K562 (cell line): ENCODE measurements at regions not wholly inside any gene's neighbourhood (a gene's known extent, or its start where the extent isn't known, plus 50 kb on each side); places are given as distances from the start of the nearest gene placed in this dataset.
A peak's percentile ranks its signal among the peaks of the same experiment; 100 is the strongest.

Experiments used
- ATAC-seq: fragments of 200-7000 bp; cut with Tn5 transposase; 3 replicates; pipeline ENCODE4 v1.9.1; 2020; ENCODE audit warnings: moderate library complexity
- BruUV-seq: library from RNA; stranded (reverse); fragments of 400-500 nt; replicated peaks from 2 replicates; lab custom pipeline; 2021; lab: Mats Ljungman, UMichigan
- CTCF ChIA-PET: fragments of 300-600 bp; formaldehyde crosslinking; extraction: SDS; loops from one replicate; lab custom pipeline; 2021; ENCODE audit warnings: low intra/inter-chr PET ratio; lab: Yijun Ruan, JAX
- POLR2A ChIA-PET: fragments of 300-600, 350-650 bp; sonication (Branson Sonifier 250); formaldehyde crosslinking; extraction: SDS; loops from one replicate; lab custom pipeline; 2021; ENCODE audit warnings: antibody characterized with exemption, inconsistent platforms; lab: Yijun Ruan, JAX
- DNase-seq, 4 experiments: peaks; one replicate each; pipeline versions ENCODE4 v3.0.0 to v3.0.0-alpha.2; 2011 to 2018; ENCODE audit warnings: low spot score in 3 of 4, mixed read lengths in 3 of 4; ENCODE audit errors: extremely low read depth in 1 of 4
- FAIRE-seq: peaks from 2 replicates; lab custom pipeline; 2011; peaks lifted over from hg19 to GRCh38; lab: Jason Lieb, UNC
- H2AFZ ChIP-seq: 2 replicates; pipeline ENCODE4 v1.6.0; 2011; ENCODE audit warnings: low read depth, low read length, control low read depth, inconsistent platforms
- H3K27ac ChIP-seq: fragments of 200-600 bp; 3 replicates; pipeline ENCODE4 v1.8.0; 2011; ENCODE audit warnings: low read depth, mild to moderate bottlenecking, control low read depth, inconsistent platforms, low read length, moderate library complexity, mixed read lengths; ENCODE audit errors: extremely low read depth
- H3K27me3 ChIP-seq, 2 experiments: fragments of 300-600 bp in 1 of 2; 2 replicates in 1 of 2; 3 replicates in 1 of 2; pipeline versions ENCODE4 v1.6.0 to v1.8.0; 2011; ENCODE audit warnings: inconsistent platforms in 2 of 2, low read length in 2 of 2, mild to moderate bottlenecking in 1 of 2, mixed read lengths in 1 of 2, moderate library complexity in 1 of 2; ENCODE audit not compliant: control insufficient read depth in 2 of 2, insufficient read depth in 2 of 2
- H3K36me3 ChIP-seq: fragments of 300-600 bp; 3 replicates; pipeline ENCODE4 v1.8.0; 2011; ENCODE audit warnings: mild to moderate bottlenecking, low read length, inconsistent platforms; ENCODE audit not compliant: control insufficient read depth, insufficient read depth
- H3K4me1 ChIP-seq, 2 experiments: fragments of 200-600 bp in 1 of 2; replicated peaks in 1 of 2; 2 replicates in 1 of 2; 3 replicates in 1 of 2; pipeline versions ENCODE4 v1.5.1 to v1.8.0; 2011; ENCODE audit warnings: inconsistent platforms in 2 of 2, low read length in 2 of 2, mild to moderate bottlenecking in 1 of 2, mixed read lengths in 1 of 2, moderate library complexity in 1 of 2; ENCODE audit not compliant: control insufficient read depth in 2 of 2, insufficient read depth in 2 of 2
- H3K4me2 ChIP-seq: 2 replicates; pipeline ENCODE4 v1.6.1; 2011; ENCODE audit warnings: low read length, control low read depth, inconsistent platforms, mixed read lengths; ENCODE audit not compliant: insufficient read depth
- H3K4me3 ChIP-seq: fragments of 200-600 bp; sonication (generic), shearing (Covaris generic); 2 replicates; pipeline ENCODE4 v1.5.1; 2016; ENCODE audit warnings: control low read depth, inconsistent platforms
- H3K79me2 ChIP-seq: fragments of 200-600 bp; 3 replicates; pipeline ENCODE4 v1.8.0; 2011; ENCODE audit warnings: low read length, inconsistent platforms; ENCODE audit not compliant: control insufficient read depth, insufficient read depth
- H3K9ac ChIP-seq, 2 experiments: 2 replicates each; pipeline versions ENCODE4 v1.6.0 to v1.6.1; 2011; ENCODE audit warnings: low read depth in 2 of 2, low read length in 2 of 2, control low read depth in 1 of 2, inconsistent platforms in 1 of 2, mild to moderate bottlenecking in 1 of 2, mixed read lengths in 1 of 2; ENCODE audit not compliant: insufficient read depth in 1 of 2
- H3K9me1 ChIP-seq: one replicate; pipeline ENCODE4 v1.6.0; 2011; ENCODE audit warnings: inconsistent platforms, mild to moderate bottlenecking, low read length, moderate library complexity; ENCODE audit not compliant: control insufficient read depth, insufficient read depth
- H3K9me3 ChIP-seq: replicated peaks from 2 replicates; pipeline ENCODE4 v1.5.1; 2011; ENCODE audit warnings: low read depth, low read length, inconsistent platforms; ENCODE audit not compliant: control insufficient read depth, insufficient read depth
- H4K20me1 ChIP-seq: replicated peaks from 2 replicates; pipeline ENCODE4 v1.6.1; 2011; ENCODE audit warnings: low read length, inconsistent platforms, mixed read lengths; ENCODE audit not compliant: control insufficient read depth, insufficient read depth
- FOXA3 ChIP-seq, 2 experiments: fragments of 450-650 bp in 1 of 2; sonication (generic) in 1 of 2; formaldehyde crosslinking; IDR thresholded peaks in 1 of 2; conservative IDR thresholded peaks in 1 of 2; 2 replicates each; pipeline versions ENCODE4 v1.4.0 to v1.8.0; 2020 to 2022; ENCODE audit warnings: mild to moderate bottlenecking in 2 of 2, missing genetic modification reagents in 1 of 2
- OTX1 ChIP-seq: fragments of 450-650 bp; formaldehyde crosslinking; IDR thresholded peaks from 2 replicates; pipeline ENCODE4 v1.4.0; 2022; ENCODE audit warnings: mild to moderate bottlenecking
- PCBP2 ChIP-seq: fragments of 200-400 bp; formaldehyde crosslinking; IDR thresholded peaks from 2 replicates; pipeline ENCODE4 v1.6.1; 2018; ENCODE audit warnings: low read length, low read depth, mild to moderate bottlenecking, moderate library complexity; ENCODE audit not compliant: poor library complexity, severe bottlenecking
- RFX1 ChIP-seq: fragments of 450-650 bp; IDR thresholded peaks from 2 replicates; pipeline ENCODE4 v1.6.1; 2016; ENCODE audit warnings: mild to moderate bottlenecking, moderate library complexity
- SMAD1 ChIP-seq: fragments of 150-350 bp; IDR thresholded peaks from 2 replicates; pipeline ENCODE4 v1.6.1; 2014; ENCODE audit warnings: low read length, low read depth; ENCODE audit not compliant: partially characterized antibody
- THRB ChIP-seq: fragments of 450-650 bp; formaldehyde crosslinking; conservative IDR thresholded peaks from 2 replicates; pipeline ENCODE4 v1.4.0; 2022; ENCODE audit warnings: mild to moderate bottlenecking, missing genetic modification characterization
- ZNF124 ChIP-seq: sonication (generic); formaldehyde crosslinking; IDR thresholded peaks from 2 replicates; pipeline ENCODE4 v1.8.1; 2022; ENCODE audit warnings: missing genetic modification reagents
- ZNF512 ChIP-seq: IDR thresholded peaks from 2 replicates; pipeline ENCODE4 v1.6.1; 2016; ENCODE audit warnings: missing genetic modification characterization, missing compliant biosample characterization
- WGBS: fragments of 100-300 bp; shearing (Covaris generic); methylation state at CpG from one replicate; pipeline ENCODE4 v1.1.6; 2016; ENCODE audit warnings: low coverage, mixed read lengths; ENCODE audit not compliant: insufficient coverage; ENCODE audit errors: missing lambda C conversion rate; 5-methylcytosine and 5-hydroxymethylcytosine counted together
- in situ Hi-C: fragments of 300-500 bp; cut with MboI; formaldehyde crosslinking; loops from 4 replicates; pipeline ENCODE4 v1.15.0; 2018; ENCODE audit warnings: inconsistent platforms, mixed read lengths
- intact Hi-C: fragments of 100-400 bp; cut with micrococcal nuclease; formaldehyde crosslinking; loops from 2 replicates; pipeline ENCODE4 v1.14.2; 2022

DNA sequence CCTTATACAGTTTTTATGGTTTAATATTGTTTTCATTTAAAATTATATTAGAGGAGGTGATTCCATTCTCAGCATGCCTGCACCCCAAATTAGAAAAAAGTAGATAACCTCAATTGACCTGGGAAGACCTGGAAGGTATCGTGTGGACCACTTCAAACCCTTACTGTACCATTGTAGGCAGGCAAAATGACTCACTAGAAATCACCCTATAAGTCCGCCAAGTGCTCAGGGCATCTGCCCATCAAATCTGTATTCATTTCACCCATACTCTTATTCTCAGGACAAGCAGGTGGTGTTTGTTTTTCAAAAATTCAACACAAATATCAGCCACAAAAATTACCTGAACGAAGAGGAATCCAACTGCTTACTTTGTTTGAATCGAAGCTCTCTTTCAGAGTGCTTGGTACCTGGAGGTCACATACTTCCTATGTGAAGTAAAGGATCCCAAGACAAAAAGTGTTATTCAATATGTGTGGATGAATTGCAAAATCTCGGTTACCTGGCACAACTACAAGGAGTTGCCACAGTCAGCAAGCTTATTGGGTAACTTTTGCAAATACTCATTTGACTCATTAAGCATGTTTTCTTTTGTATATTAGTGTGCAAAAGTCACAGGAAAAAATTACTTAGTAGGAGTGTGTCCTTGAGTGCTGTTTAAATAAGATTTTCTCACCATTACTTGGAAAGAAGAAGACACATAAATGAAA lies 216.2 kb downstream of the ENC1 start:
- H3K9me1 ChIP-seq, result no peaks in the 10 kb centered on the region
- POLR2A ChIA-PET, result no interaction called here
- H3K36me3 ChIP-seq, result no peaks in the 10 kb centered on the region
- peaks cover 0 to 2% of the 10 kb centered on the region in 2 experiments; a peak in 1 of 5 replicates for H3K27me3 ChIP-seq
- 5% methylated on average over 5 of the region's 5 CpGs for WGBS
- no peak overlapping the region for H3K4me2 ChIP-seq
- no peak overlapping the region for H3K4me3 ChIP-seq
- intact Hi-C loops, result no loop called here
- no TSS peak for BruUV-seq
- no peaks in the 10 kb centered on the region for H3K9me3 ChIP-seq
- in situ Hi-C loops, result no loop called here
- H2AFZ ChIP-seq, result no peak overlapping the region
- no peak for FAIRE-seq
- H3K9ac ChIP-seq, result no peak overlapping the region
- H3K79me2 ChIP-seq, result no peaks in the 10 kb centered on the region
- H4K20me1 ChIP-seq, result no peaks in the 10 kb centered on the region
- no peak for DNase-seq
- no peaks in the 10 kb centered on the region; a peak in 1 of 5 replicates for H3K4me1 ChIP-seq
- no peak overlapping the region for H3K27ac ChIP-seq
- CTCF ChIA-PET, result no interaction called here
- no peak for ATAC-seq
- TF ChIP-seq ZNF124 (CRISPR knock-in tag), result no peak

DNA sequence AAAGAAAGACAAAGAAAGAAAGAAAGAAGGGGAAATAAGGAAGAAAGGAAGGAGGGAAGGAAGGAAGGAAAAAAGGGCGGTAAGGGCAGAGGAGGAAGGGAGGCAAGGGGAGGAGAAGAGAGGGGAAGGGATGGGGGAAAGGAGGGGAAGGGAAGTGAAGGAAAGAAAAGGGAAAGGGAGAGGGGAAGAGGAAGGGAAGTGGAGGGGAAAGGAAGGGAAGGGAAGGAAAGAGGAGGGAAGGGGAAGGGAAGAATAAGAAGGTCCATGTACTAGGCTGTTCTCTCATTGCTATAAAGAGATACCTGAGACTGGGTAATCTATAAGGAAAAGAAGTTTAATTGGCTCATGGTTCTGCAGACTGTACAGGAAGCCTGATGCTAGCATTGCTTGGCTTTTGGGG lies 217.1 kb downstream of the ENC1 start:
- TF ChIP-seq THRB (CRISPR knock-in tag) (0 out of 2 replicates have a peak, but pooled peaks have one; percentile 50), ZNF512 (tag) (peak; percentile 51; the same call in 1 of the 2 replicates), RFX1 (no peak), SMAD1 (no peak), OTX1 (CRISPR knock-in tag) (0 out of 2 replicates have a peak, but pooled peaks have one; percentile 29), FOXA3 (CRISPR knock-in tag; conservative IDR thresholded peaks at IDR 0.05 in 1 of 2, IDR thresholded peaks at IDR 0.05 in 1 of 2) (no peak), PCBP2 (peak; percentile 30)
- no peaks in the 10 kb centered on the region for H3K9me1 ChIP-seq
- intact Hi-C loops, result no loop called here
- no peak overlapping the region for H3K4me3 ChIP-seq
- no peak overlapping the region for H3K4me2 ChIP-seq
- H4K20me1 ChIP-seq, result no peaks in the 10 kb centered on the region
- H3K9me3 ChIP-seq, result no peaks in the 10 kb centered on the region
- in situ Hi-C loops, result no loop called here
- H3K27me3 ChIP-seq, result no peaks in the 10 kb centered on the region
- H3K4me1 ChIP-seq, result no peaks in the 10 kb centered on the region; a peak in 1 of 5 replicates
- WGBS, result 50% methylated on average over 1 of the region's 1 CpG
- DNase-seq, result no peak
- BruUV-seq, result no TSS peak
- no peak for FAIRE-seq
- no peaks in the 10 kb centered on the region for H3K36me3 ChIP-seq
- CTCF ChIA-PET, result no interaction called here
- no peak for ATAC-seq
- no peak overlapping the region for H2AFZ ChIP-seq
- POLR2A ChIA-PET, result interaction anchor here (0.8 kb wide), 1 partner anchor 11 kb away, joined by 3 read pairs; no protein-coding TSS in a partner anchor
- no peak overlapping the region for H3K9ac ChIP-seq
- H3K79me2 ChIP-seq, result no peaks in the 10 kb centered on the region
- H3K27ac ChIP-seq, result no peak overlapping the region
